ENCODE measurements at regions not wholly inside any gene's neighbourhood (a gene's known extent, or its start where the extent isn't known, plus 50 kb on each side); places are given as distances from the start of the nearest gene placed in this dataset.

- no peak for DNase-seq (ENCODE audit: low spot score)
Observed at GRCh38 chr3:99442599-99442998, 195.8 kb upstream of the COL8A1 start.

- DNase-seq (ENCODE audit: low spot score), result no peak
Observed at GRCh38 chr3:99439892-99440291, 198.5 kb upstream of the COL8A1 start.

DNA sequence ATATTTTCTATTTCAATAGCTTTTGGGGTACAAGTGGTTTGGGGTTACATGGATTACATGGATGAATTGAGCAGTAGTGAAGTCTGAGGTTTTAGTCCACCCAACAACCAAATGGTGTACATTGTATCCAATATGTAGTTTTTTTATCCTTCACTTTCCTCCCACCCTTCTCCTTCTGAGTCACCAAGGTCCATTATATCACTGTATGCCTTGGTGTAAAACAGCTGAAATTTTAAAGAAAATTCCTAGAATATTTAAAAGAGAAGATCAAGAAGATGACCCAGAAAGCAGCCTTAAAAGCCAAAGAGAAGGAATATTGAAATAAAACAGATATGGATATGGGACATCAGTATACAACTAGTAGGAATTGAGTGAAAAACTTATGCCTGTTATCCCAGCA is 204.2 kb upstream of the COL8A1 start:
- DNase-seq (ENCODE audit: low spot score), result no peak

GRCh38 chr3:99430348-99431134 is 207.9 kb upstream of the COL8A1 start:
- no peak for DNase-seq (ENCODE audit: low spot score)

GRCh38 chr3:99429502-99429901 is 208.9 kb upstream of the COL8A1 start:
- no peak for DNase-seq (ENCODE audit: low spot score)

DNA sequence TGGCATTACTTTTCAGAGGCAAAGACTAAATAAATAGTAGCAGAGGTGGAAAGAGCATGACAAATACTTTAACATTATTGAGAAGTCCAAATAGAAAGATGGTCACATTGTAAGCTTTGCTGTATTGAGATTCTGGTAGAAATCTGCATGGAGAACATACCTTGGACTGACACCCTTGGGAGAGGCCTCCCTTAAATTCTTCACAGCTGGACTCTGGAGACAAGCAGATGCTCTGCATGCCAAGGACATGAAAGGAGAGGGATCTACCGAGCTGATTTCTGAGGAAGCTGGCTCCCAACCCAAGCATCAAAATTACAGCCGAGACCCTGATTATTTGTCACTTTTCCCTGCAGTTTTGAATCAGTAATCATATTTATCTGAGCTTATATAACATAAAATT is 212.5 kb upstream of the COL8A1 start:
- no peak for DNase-seq (ENCODE audit: low spot score)

DNA sequence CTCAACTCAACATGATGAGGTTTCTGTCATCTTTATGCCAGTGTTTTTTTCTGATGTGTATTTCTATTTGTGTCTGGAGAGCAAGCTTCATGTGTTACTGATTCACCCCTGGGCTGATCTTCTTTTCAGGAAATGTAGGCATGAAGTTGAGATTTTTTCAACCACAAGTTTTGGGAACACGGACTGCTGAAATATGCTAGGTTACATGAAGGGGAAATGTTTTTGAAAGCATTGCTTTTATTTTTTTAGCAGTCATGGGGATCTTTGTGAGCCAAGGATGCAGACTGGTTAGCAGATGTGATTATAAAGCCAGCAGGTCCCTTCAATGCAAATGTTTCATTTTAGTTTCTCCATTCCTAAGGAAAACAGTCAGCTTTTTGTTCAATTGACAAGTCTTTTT is 219.3 kb upstream of the COL8A1 start:
- DNase-seq (ENCODE audit: low spot score), result no peak

GRCh38 chr3:99418709-99419108 is 219.7 kb upstream of the COL8A1 start:
- no peak for DNase-seq (ENCODE audit: low spot score)

DNA sequence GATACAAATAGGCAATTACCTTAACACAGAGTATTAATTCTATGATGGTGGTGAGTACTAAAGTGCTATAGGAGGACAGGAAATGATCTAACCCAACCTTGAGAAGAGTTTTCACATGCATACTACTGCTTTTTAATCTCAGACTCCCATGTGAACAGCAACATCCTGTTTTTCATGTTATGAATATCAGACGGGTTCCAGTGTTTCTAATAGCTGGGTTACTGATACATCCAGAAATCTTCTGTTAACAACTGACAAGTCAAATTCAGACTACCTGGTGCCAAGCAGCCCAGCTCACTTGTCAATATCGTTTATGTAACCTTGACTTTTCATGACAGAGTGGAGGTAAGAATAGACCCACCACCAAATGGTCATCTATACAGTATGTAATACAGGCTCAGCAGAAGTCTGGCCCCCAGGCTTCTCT is 220.2 kb upstream of the COL8A1 start:
- no peak for DNase-seq (ENCODE audit: low spot score)

GRCh38 chr3:99413504-99413903 is 224.9 kb upstream of the COL8A1 start:
- no peak for DNase-seq (ENCODE audit: low spot score)

GRCh38 chr3:99410789-99411311 is 227.5 kb upstream of the COL8A1 start:
- no peak for DNase-seq (ENCODE audit: low spot score)

DNA sequence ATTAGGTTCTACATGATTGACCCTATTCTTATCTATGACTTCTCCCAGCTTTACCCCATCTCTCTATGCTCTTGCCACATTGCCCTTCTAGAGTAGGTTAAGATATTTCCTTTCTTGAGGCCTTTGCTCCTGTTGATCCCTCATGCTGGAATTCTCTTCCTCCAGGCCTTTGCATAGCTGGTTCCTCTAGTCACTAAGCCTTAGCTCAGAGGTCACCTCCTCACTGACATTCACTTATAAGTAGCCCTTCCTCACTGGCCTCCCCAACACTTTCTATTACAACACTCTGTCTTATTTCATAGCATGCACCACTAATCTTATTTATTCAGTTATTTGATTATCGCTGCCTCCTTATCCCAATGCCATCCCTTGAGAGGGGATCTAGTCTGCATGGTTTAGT is 228.4 kb upstream of the COL8A1 start:
- no peak for DNase-seq (ENCODE audit: low spot score)

DNA sequence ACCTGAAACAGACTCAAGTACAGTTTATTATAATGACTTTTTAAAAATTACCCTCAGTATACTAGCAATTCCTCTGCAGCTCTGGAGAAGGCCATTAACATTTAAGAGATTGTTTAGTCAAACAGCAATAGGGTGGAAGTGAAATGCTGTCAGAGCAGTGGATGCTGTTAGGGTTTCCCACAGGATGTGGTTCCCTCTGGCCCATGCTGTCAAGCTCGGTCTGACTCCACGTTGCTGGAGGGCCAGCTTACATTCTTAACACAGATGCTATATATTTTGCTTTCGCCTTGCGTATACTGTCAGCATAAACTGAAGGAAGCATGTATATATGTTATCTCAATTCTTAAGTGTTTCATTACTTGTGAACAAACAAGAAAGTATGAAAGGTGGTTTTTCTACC is 231.1 kb upstream of the COL8A1 start:
- no peak for DNase-seq (ENCODE audit: low spot score)

DNA sequence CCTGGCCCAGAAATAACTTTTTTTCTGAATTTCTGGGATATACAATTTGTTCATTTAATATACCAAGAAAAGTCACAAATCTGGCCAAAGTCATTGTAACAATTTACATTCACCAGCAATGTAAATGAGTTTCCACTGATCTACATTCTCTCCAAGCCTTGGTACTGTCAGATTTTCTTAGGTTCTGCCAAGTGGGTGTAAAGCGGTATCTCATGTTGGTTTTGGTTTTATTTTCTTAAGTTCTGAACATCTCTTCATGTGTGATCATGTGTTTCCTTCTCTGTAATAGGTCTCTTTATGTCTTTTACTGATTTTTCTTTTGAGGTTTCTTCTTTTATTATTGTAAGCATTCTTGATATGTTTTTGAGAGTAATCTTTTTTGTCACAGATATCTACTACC is 235.6 kb upstream of the COL8A1 start:
- no peak for DNase-seq (ENCODE audit: low spot score)

- DNase-seq (ENCODE audit: low spot score), result no peak
Observed at GRCh38 chr3:99400352-99400751, 238.0 kb upstream of the COL8A1 start.

DNA sequence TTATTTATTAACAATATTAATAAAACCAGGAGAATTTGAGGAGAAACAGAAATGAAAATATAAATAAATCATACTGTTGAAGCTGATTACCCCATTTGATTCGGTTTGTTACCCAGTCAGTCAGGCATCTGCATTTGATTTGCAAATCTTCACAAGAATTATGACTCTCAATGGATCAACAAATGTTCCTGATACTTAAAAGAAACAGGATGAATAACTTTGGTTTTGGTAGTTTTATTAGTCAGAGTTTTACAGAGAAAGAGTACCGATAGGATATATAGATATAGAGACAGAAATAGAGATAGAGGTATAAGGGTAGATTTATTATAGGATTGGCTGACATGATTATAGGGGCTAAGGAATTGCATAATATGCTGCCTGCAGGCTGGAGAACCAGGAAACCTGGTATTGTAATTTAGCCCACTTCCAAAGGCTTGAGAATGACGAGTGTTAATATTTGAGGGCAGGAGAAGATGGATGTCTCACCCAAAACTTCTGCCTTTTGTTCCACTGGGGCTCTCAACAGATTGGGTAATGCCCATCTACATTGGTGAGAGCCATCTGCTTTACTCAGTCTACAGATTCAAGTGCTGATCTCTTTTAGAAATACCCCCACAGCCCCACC is 241.6 kb upstream of the COL8A1 start:
- no peak for DNase-seq (ENCODE audit: low spot score)

- no peak for DNase-seq (ENCODE audit: low spot score)
Observed at GRCh38 chr3:99394831-99395778, 243.3 kb upstream of the COL8A1 start.

DNA sequence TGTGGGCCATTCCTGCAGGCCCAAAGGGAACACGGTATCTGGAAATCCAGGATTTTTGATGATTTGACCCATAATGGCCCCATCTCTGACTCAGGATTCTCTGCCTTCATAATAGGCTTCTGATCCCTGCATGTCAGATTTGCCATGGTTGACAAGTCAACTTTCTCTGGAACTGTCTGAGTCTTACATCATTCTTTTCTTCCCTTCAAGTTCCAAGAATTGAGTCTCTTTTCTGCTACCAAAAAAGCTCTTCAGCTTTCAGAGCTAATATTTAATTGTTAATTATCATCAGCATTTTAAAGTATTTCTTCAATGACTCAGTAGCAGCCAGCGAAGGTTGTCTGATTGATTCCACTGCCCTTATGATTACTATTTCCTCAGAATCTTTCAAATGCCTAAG is 244.4 kb upstream of the COL8A1 start:
- DNase-seq (ENCODE audit: low spot score), result no peak

- DNase-seq (ENCODE audit: low spot score), result no peak
Observed at GRCh38 chr3:99388780-99389179, 249.6 kb upstream of the COL8A1 start.

- no peak for DNase-seq (ENCODE audit: low spot score)
Observed at GRCh38 chr3:99384596-99384995, 253.8 kb upstream of the COL8A1 start.

GRCh38 chr3:99376926-99377325 is 261.5 kb upstream of the COL8A1 start:
- no peak for DNase-seq (ENCODE audit: low spot score)

DNA sequence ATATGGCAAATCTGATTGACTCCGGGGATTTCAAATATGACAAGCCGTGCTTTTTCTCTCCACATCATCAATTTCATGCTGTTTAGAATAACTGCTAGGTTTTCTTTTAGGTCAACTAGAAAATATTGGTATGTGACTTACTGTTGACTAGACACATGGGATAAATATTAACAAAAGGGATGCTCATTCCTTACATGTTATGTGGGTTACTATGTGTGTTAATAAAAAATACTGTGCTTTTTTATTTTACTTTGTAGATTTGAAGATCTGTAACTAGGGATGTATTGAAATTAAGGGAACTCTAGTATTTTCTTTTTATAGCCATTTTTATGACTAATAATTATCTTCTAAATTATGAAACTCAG is 264.6 kb upstream of the COL8A1 start:
- DNase-seq (ENCODE audit: low spot score), result no peak
